IMR-90 (cell line): ENCODE measurements at regions not wholly inside any gene's neighbourhood (a gene's known extent, or its start where the extent isn't known, plus 50 kb on each side); places are given as distances from the start of the nearest gene placed in this dataset.

Experiments
- ATAC-seq: fragments of 200-7000 bp; cut with Tn5 transposase; 2 replicates; pipeline ENCODE4 v1.9.1; 2020; ENCODE audit warnings: low read depth, mild to moderate bottlenecking, moderate library complexity
- BruUV-seq: library from RNA; stranded (reverse); fragments of 400-500 nt; replicated peaks from 2 replicates; lab custom pipeline; 2021; lab: Mats Ljungman, UMichigan
- CTCF ChIA-PET: fragments of 300-600 bp; formaldehyde crosslinking; extraction: SDS; loops from one replicate; lab custom pipeline; 2021; ENCODE audit warnings: antibody characterized with exemption; lab: Yijun Ruan, JAX
- POLR2A ChIA-PET: fragments of 300-600 bp; sonication (Branson Sonifier 250); formaldehyde crosslinking; loops from one replicate; lab custom pipeline; 2022; ENCODE audit warnings: antibody characterized with exemption; ENCODE audit not compliant: unreplicated experiment; lab: Charles Lee
- DNase-seq: peaks from one replicate; pipeline ENCODE4 v3.0.0; 2013
- H2AFZ ChIP-seq: replicated peaks from 2 replicates; pipeline ENCODE3; 2013; ENCODE audit warnings: low read length, mild to moderate bottlenecking; ENCODE audit not compliant: poor library complexity
- H2AK5ac ChIP-seq: 2 replicates; pipeline ENCODE4 v1.6.1; 2013; ENCODE audit warnings: low read depth, low read length, inconsistent platforms
- H2AK9ac ChIP-seq: replicated peaks from 2 replicates; pipeline ENCODE3; 2013; ENCODE audit warnings: mild to moderate bottlenecking, low read depth, low read length, moderate library complexity; ENCODE audit not compliant: poor library complexity
- H2BK120ac ChIP-seq: 2 replicates; pipeline ENCODE4 v1.6.1; 2013; ENCODE audit warnings: low read depth, low read length, inconsistent platforms
- H2BK15ac ChIP-seq: 3 replicates; pipeline ENCODE4 v1.6.1; 2013; ENCODE audit warnings: low read depth, low read length, inconsistent platforms
- H2BK20ac ChIP-seq: 2 replicates; pipeline ENCODE4 v1.6.1; 2013; ENCODE audit warnings: low read depth, mild to moderate bottlenecking, inconsistent platforms, low read length, moderate library complexity
- H2BK5ac ChIP-seq: 2 replicates; pipeline ENCODE4 v1.6.1; 2013; ENCODE audit warnings: mild to moderate bottlenecking, low read depth, low read length, inconsistent platforms; ENCODE audit not compliant: poor library complexity, severe bottlenecking
- H3K14ac ChIP-seq: replicated peaks from 2 replicates; pipeline ENCODE4 v1.6.1; 2013; ENCODE audit warnings: low read depth, low read length, inconsistent platforms
- H3K18ac ChIP-seq: 2 replicates; pipeline ENCODE4 v1.6.1; 2013; ENCODE audit warnings: low read depth, low read length, control low read depth
- H3K23ac ChIP-seq: 2 replicates; pipeline ENCODE4 v1.6.1; 2013; ENCODE audit warnings: low read depth, low read length, inconsistent platforms
- H3K27ac ChIP-seq: 2 replicates; pipeline ENCODE4 v1.5.1; 2013; ENCODE audit warnings: mild to moderate bottlenecking, control low read depth, low read length; ENCODE audit not compliant: insufficient read depth
- H3K27me3 ChIP-seq: 2 replicates; pipeline ENCODE4 v1.6.1; 2013; ENCODE audit warnings: low read length; ENCODE audit not compliant: control insufficient read depth, insufficient read depth
- H3K36me3 ChIP-seq: 2 replicates; pipeline ENCODE4 v1.6.1; 2013; ENCODE audit warnings: low read length, mixed read lengths; ENCODE audit not compliant: control insufficient read depth, insufficient read depth
- H3K4ac ChIP-seq: 2 replicates; pipeline ENCODE4 v1.6.1; 2013; ENCODE audit warnings: low read depth, low read length, inconsistent platforms
- H3K4me1 ChIP-seq: 2 replicates; pipeline ENCODE4 v1.6.1; 2013; ENCODE audit warnings: low read length, mixed read lengths; ENCODE audit not compliant: control insufficient read depth, insufficient read depth
- H3K4me2 ChIP-seq: 2 replicates; pipeline ENCODE4 v1.6.1; 2013; ENCODE audit warnings: low read depth, mild to moderate bottlenecking, control low read depth, low read length, moderate library complexity
- H3K4me3 ChIP-seq: 2 replicates; pipeline ENCODE4 v1.5.1; 2013; ENCODE audit warnings: low read depth, mild to moderate bottlenecking, control low read depth, low read length, moderate library complexity; ENCODE audit not compliant: insufficient read depth
- H3K56ac ChIP-seq: 2 replicates; pipeline ENCODE4 v1.6.1; 2013; ENCODE audit warnings: low read length, inconsistent platforms; ENCODE audit not compliant: insufficient read depth; ENCODE audit errors: extremely low read depth
- H3K79me1 ChIP-seq, 2 experiments: 2 replicates each; pipeline ENCODE4 v1.6.1; 2013; ENCODE audit warnings: low read length in 2 of 2, inconsistent platforms in 1 of 2, low read depth in 1 of 2
- H3K9ac ChIP-seq: 2 replicates; pipeline ENCODE4 v1.6.1; 2013; ENCODE audit warnings: low read depth, low read length, control low read depth
- H3K9me1 ChIP-seq: 2 replicates; pipeline ENCODE4 v1.6.1; 2013; ENCODE audit warnings: low read length, inconsistent platforms; ENCODE audit not compliant: insufficient read depth
- H3K9me3 ChIP-seq: 2 replicates; pipeline ENCODE4 v1.6.1; 2013; ENCODE audit warnings: low read length; ENCODE audit not compliant: control insufficient read depth, insufficient read depth
- H4K20me1 ChIP-seq: 2 replicates; pipeline ENCODE4 v1.6.1; 2013; ENCODE audit warnings: low read length, inconsistent platforms; ENCODE audit not compliant: insufficient read depth
- H4K5ac ChIP-seq: 2 replicates; pipeline ENCODE4 v1.6.1; 2013; ENCODE audit warnings: mild to moderate bottlenecking, low read depth, low read length, control low read depth
- H4K8ac ChIP-seq, 2 experiments: 2 replicates each; pipeline ENCODE4 v1.6.1; 2013; ENCODE audit warnings: low read depth in 2 of 2, low read length in 2 of 2, control low read depth in 1 of 2, inconsistent platforms in 1 of 2
- H4K91ac ChIP-seq: 2 replicates; pipeline ENCODE4 v1.6.1; 2013; ENCODE audit warnings: low read depth, low read length, inconsistent platforms; ENCODE audit not compliant: insufficient read depth
- CEBPB ChIP-seq: IDR thresholded peaks from 2 replicates; pipeline ENCODE4 v1.6.1; 2012; ENCODE audit warnings: low read depth, low read length, improper control_type of control experiment
- MXI1 ChIP-seq: IDR thresholded peaks from 2 replicates; pipeline ENCODE4 v1.6.1; 2012; ENCODE audit warnings: low read depth, mild to moderate bottlenecking, low read length, moderate library complexity, borderline replicate concordance
- WGBS, 2 experiments: methylation state at CpG; one replicate each; pipeline versions ENCODE4 v1.1.5 to v1.1.7; 2013; ENCODE audit warnings: missing lambda C conversion rate in 2 of 2; ENCODE audit not compliant: insufficient read length in 1 of 2; ENCODE audit errors: extremely low coverage in 2 of 2; 5-methylcytosine and 5-hydroxymethylcytosine counted together
- dilution Hi-C: fragments of 300-500 bp; cut with HindIII; formaldehyde crosslinking; loops from one replicate; pipeline ENCODE4 v1.14.3; 2018; ENCODE audit warnings: low sequenced_read_pairs; ENCODE audit not compliant: unreplicated experiment
- in situ Hi-C: fragments of 300-500 bp; cut with MboI; formaldehyde crosslinking; loops from 3 replicates; pipeline ENCODE4 v1.14.3; 2019; ENCODE audit warnings: low sequenced_read_pairs, inconsistent platforms, mixed read lengths
- intact Hi-C: fragments of 100-400 bp; cut with micrococcal nuclease; formaldehyde crosslinking; loops from 2 replicates; pipeline ENCODE4 v1.10.0; 2022

GRCh38 chr2:205868053-205868452 is 185.8 kb downstream of the NRP2 start:
- Histone ChIP-seq H3K9me1 (no peaks in the 10 kb centered on the region), H2BK20ac (no peak overlapping the region), H3K4me2 (no peak overlapping the region), H4K5ac (no peak overlapping the region), H4K20me1 (no peaks in the 10 kb centered on the region), H3K4me1 (no peaks in the 10 kb centered on the region; the same call in 1 of the 2 replicates), H3K27ac (no peak overlapping the region), H3K14ac (no peak overlapping the region), H3K18ac (no peak overlapping the region), H3K23ac (no peak overlapping the region), H4K91ac (no peak overlapping the region), H3K79me1 (no peaks in the 10 kb centered on the region), H3K56ac (no peak overlapping the region), H3K4me3 (no peak overlapping the region), H3K27me3 (peaks cover 9% of the 10 kb centered on the region), H3K9me3 (no peaks in the 10 kb centered on the region), H3K9ac (no peak overlapping the region), H3K4ac (no peak overlapping the region), H2BK5ac (no peak overlapping the region), H4K8ac (no peak overlapping the region), H2BK120ac (no peak overlapping the region), H2AK9ac (no peak overlapping the region), H2AFZ (no peak overlapping the region), H2BK15ac (no peak overlapping the region), H2AK5ac (no peak overlapping the region), H3K36me3 (no peaks in the 10 kb centered on the region)
- DNase-seq (no peak), ATAC-seq (no peak)
- no TSS peak for BruUV-seq
- TF ChIP-seq MXI1: no peak
- no peak for TF ChIP-seq CEBPB
- in situ Hi-C loops: no loop called here
- intact Hi-C loops: no loop called here
- CTCF ChIA-PET: interaction anchor here (0.6 kb wide), 1 partner anchor 637 kb away, joined by 3 read pairs; no protein-coding TSS in a partner anchor
- POLR2A ChIA-PET: no interaction called here
- no CpG with 5 or more reads among the region's 2 CpGs for WGBS, 2 experiments
- dilution Hi-C loops: no loop called here
